A549 (cell line): ENCODE measurements at regions not wholly inside any gene's neighbourhood (a gene's known extent, or its start where the extent isn't known, plus 50 kb on each side); places are given as distances from the start of the nearest gene placed in this dataset.

Source experiments
- ATAC-seq, 2 experiments: fragments of 200-7000 bp in 1 of 2; fragments of >200 bp in 1 of 2; cut with Nextera tagmentation in 1 of 2; cut with Tn5 transposase in 1 of 2; 3 replicates each; pipeline versions ENCODE4 v1.8.0 to v1.9.1; 2018 to 2020; ENCODE audit warnings: mild to moderate bottlenecking in 1 of 2, moderate library complexity in 1 of 2
- CTCF ChIA-PET: fragments of 300-600 bp; sonication (Branson Sonifier 250); formaldehyde crosslinking; extraction: SDS; loops from one replicate; lab custom pipeline; 2021; ENCODE audit warnings: antibody characterized with exemption, inconsistent platforms; lab: Yijun Ruan, JAX
- POLR2A ChIA-PET: fragments of 350-600 bp; formaldehyde crosslinking; extraction: SDS; loops from one replicate; lab custom pipeline; 2021; ENCODE audit warnings: antibody characterized with exemption, inconsistent platforms; lab: Yijun Ruan, JAX
- DNase-seq, 2 experiments: peaks; one replicate each; pipeline versions ENCODE4 v3.0.0 to v3.0.0-alpha.2; 2011 to 2016; ENCODE audit warnings: low read depth in 1 of 2, low spot score in 1 of 2
- FAIRE-seq: peaks from 2 replicates; lab custom pipeline; 2011; peaks lifted over from hg19 to GRCh38; lab: Jason Lieb, UNC
- H3K27ac ChIP-seq, 2 experiments: fragments of >200 bp; sonication (Bioruptor Twin); formaldehyde crosslinking; 3 replicates each; pipeline ENCODE4 v1.5.1; 2016 to 2017
- H3K4me1 ChIP-seq: fragments of >200 bp; sonication (Bioruptor Twin); formaldehyde crosslinking; 3 replicates; pipeline ENCODE4 v1.6.1; 2016
- H3K4me2 ChIP-seq: fragments of >200 bp; sonication (Bioruptor Twin); formaldehyde crosslinking; 3 replicates; pipeline ENCODE4 v1.6.1; 2016
- H3K4me3 ChIP-seq: fragments of >200 bp; sonication (Bioruptor Twin); formaldehyde crosslinking; 3 replicates; pipeline ENCODE4 v1.5.1; 2016
- H3K9me3 ChIP-seq: fragments of >200 bp; sonication (Bioruptor Twin); formaldehyde crosslinking; 3 replicates; pipeline ENCODE4 v1.6.1; 2016
- CTCF ChIP-seq: fragments of >200 bp; sonication (Bioruptor Twin); formaldehyde crosslinking; IDR thresholded peaks from 3 replicates; pipeline ENCODE4 v1.5.1; 2016
- E2F6 ChIP-seq: IDR thresholded peaks from 2 replicates; pipeline ENCODE4 v1.6.1; 2012; ENCODE audit warnings: low read depth, borderline replicate concordance
- EHF ChIP-seq: fragments of 250-450 bp; sonication (Bioruptor Pico); IDR thresholded peaks from 2 replicates; pipeline ENCODE4 v1.5.0; 2020; ENCODE audit warnings: mild to moderate bottlenecking
- FOSL2 ChIP-seq, 2 experiments: fragments of 450-650 bp in 1 of 2; fragments of >200 bp in 1 of 2; sonication (Bioruptor Twin) in 1 of 2; formaldehyde crosslinking; IDR thresholded peaks; 2 replicates each; pipeline versions ENCODE4 v1.5.0 to v1.6.1; 2016 to 2020; ENCODE audit warnings: mild to moderate bottlenecking in 1 of 2, moderate library complexity in 1 of 2
- FOXS1 ChIP-seq: fragments of 250-450 bp; sonication (Bioruptor Pico); IDR thresholded peaks from 2 replicates; pipeline ENCODE4 v1.5.0; 2020; ENCODE audit warnings: mild to moderate bottlenecking, moderate library complexity
- KDM5A ChIP-seq: fragments of 200-600 bp; sonication (generic); IDR thresholded peaks from 2 replicates; pipeline ENCODE4 v1.6.1; 2016; ENCODE audit warnings: antibody characterized with exemption, mild to moderate bottlenecking
- MAFK ChIP-seq: fragments of 450-650 bp; IDR thresholded peaks from 2 replicates; pipeline ENCODE4 v1.6.1; 2014; ENCODE audit not compliant: partially characterized antibody
- MYC ChIP-seq: IDR thresholded peaks from 2 replicates; pipeline ENCODE4 v1.6.1; 2012; ENCODE audit warnings: mild to moderate bottlenecking, inconsistent platforms, low read length, improper control_type of control experiment, borderline replicate concordance
- NFE2L2 ChIP-seq: fragments of 150-350 bp; conservative IDR thresholded peaks from 2 replicates; pipeline ENCODE4 v1.6.1; 2014; ENCODE audit warnings: low read length
- NPAS2 ChIP-seq: fragments of 250-450 bp; sonication (Bioruptor Pico); IDR thresholded peaks from 2 replicates; pipeline ENCODE4 v1.8.0; 2022; ENCODE audit warnings: mild to moderate bottlenecking, moderate library complexity, borderline replicate concordance
- PBX3 ChIP-seq: IDR thresholded peaks from 2 replicates; pipeline ENCODE4 v1.6.1; 2012
- POLR2A ChIP-seq: IDR thresholded peaks from 2 replicates; pipeline ENCODE4 v1.6.1; 2012; ENCODE audit warnings: mild to moderate bottlenecking, low read length
- POLR2AphosphoS2 ChIP-seq: conservative IDR thresholded peaks from 2 replicates; pipeline ENCODE4 v1.6.1; 2012; ENCODE audit warnings: low read length, improper control_type of control experiment, inconsistent platforms
- RAD21 ChIP-seq, 2 experiments: fragments of >200 bp in 1 of 2; sonication (Bioruptor Twin) in 1 of 2; formaldehyde crosslinking in 1 of 2; IDR thresholded peaks in 1 of 2; conservative IDR thresholded peaks in 1 of 2; 2 replicates in 1 of 2; 3 replicates in 1 of 2; pipeline ENCODE4 v1.6.1; 2012 to 2018; ENCODE audit warnings: inconsistent platforms in 1 of 2
- RNF2 ChIP-seq: fragments of 200-600 bp; sonication (generic); IDR thresholded peaks from 2 replicates; pipeline ENCODE4 v1.6.1; 2016; ENCODE audit warnings: low read depth, mild to moderate bottlenecking, antibody characterized with exemption, moderate library complexity, borderline replicate concordance
- SMC3 ChIP-seq: fragments of >200 bp; sonication (Bioruptor Twin); formaldehyde crosslinking; IDR thresholded peaks from 3 replicates; pipeline ENCODE4 v1.6.1; 2018; ENCODE audit warnings: inconsistent platforms
- ZC3H11A ChIP-seq: fragments of 450-650 bp; IDR thresholded peaks from 2 replicates; pipeline ENCODE4 v1.6.1; 2014; ENCODE audit warnings: antibody characterized with exemption, mild to moderate bottlenecking
- WGBS: methylation state at CpG from one replicate; pipeline ENCODE4 v1.1.6; 2017; ENCODE audit errors: missing lambda C conversion rate; 5-methylcytosine and 5-hydroxymethylcytosine counted together

- Histone ChIP-seq H3K9me3 (no peaks in the 10 kb centered on the region), H3K4me1 (no peaks in the 10 kb centered on the region), H3K4me3 (no peak overlapping the region), H3K4me2 (no peak overlapping the region), H3K27ac (no peak overlapping the region)
- no peak for FAIRE-seq
- WGBS: 2% methylated on average over 1 of the region's 1 CpG
- CTCF ChIA-PET: no interaction called here
- ATAC-seq: no peak
- TF ChIP-seq POLR2AphosphoS2 (no peak), NFE2L2 (no peak), MAFK (peak; percentile 63)
- POLR2A ChIA-PET: no interaction called here
- no peak for DNase-seq
Observed at GRCh38 chr4:145248502-145248901, 68.1 kb upstream of the OTUD4 start.

- Histone ChIP-seq H3K4me2 (no peak overlapping the region), H3K9me3 (no peaks in the 10 kb centered on the region), H3K27ac (no peak overlapping the region), H3K4me1 (no peaks in the 10 kb centered on the region), H3K4me3 (no peak overlapping the region)
- DNase-seq: peak; percentile 22 to 46
- CTCF ChIA-PET: interaction anchor here (0.6 to 5.2 kb wide), 14 partner anchors 10 to 747 kb away, joined by 3 to 43 read pairs (median 4); no protein-coding TSS in a partner anchor
- FAIRE-seq: no peak
- ATAC-seq: peak; percentile 94 to 96
- 0% methylated on average over 1 of the region's 1 CpG for WGBS
- TF ChIP-seq CTCF (peak; percentile 73), RAD21 (conservative IDR thresholded peaks at IDR 0.05 in 1 of 2, IDR thresholded peaks at IDR 0.05 in 1 of 2) (peak; percentile 72 to 78), SMC3 (peak; percentile 70), EHF (CRISPR knock-in tag) (no peak)
- POLR2A ChIA-PET: no interaction called here
Observed at GRCh38 chr4:145234091-145234706, 53.8 kb upstream of the OTUD4 start.

GRCh38 chr4:145231906-145232700 lies 51.7 kb upstream of the OTUD4 start:
- POLR2A ChIA-PET: no interaction called here
- Histone ChIP-seq H3K27ac (no peak overlapping the region), H3K4me2 (no peak overlapping the region), H3K4me1 (no peaks in the 10 kb centered on the region), H3K9me3 (no peaks in the 10 kb centered on the region), H3K4me3 (no peak overlapping the region)
- DNase-seq (no peak), ATAC-seq (no peak), FAIRE-seq (no peak)
- 72% methylated on average over 8 of the region's 8 CpGs for WGBS
- TF ChIP-seq FOXS1 (CRISPR knock-in tag) (no peak), PBX3 (no peak), RNF2 (no peak), POLR2AphosphoS2 (no peak), E2F6 (no peak), NPAS2 (CRISPR knock-in tag) (no peak), NFE2L2 (no peak), KDM5A (no peak), MYC (no peak), MAFK (no peak), POLR2A (no peak), ZC3H11A (no peak), FOSL2 (IDR thresholded peaks at IDR 0.05) (no peak), FOSL2 (CRISPR knock-in tag; IDR thresholded peaks at IDR 0.05) (no peak)
- CTCF ChIA-PET: interaction anchor here (2.6 to 2.8 kb wide), 2 partner anchors 378 to 385 kb away, joined by 11 to 12 read pairs; no protein-coding TSS in a partner anchor
